GM18505 (cell line): ENCODE measurements at regions not wholly inside any gene's neighbourhood (a gene's known extent, or its start where the extent isn't known, plus 50 kb on each side); places are given as distances from the start of the nearest gene placed in this dataset.

Experiments
- ATAC-seq: cut with Tn5 transposase; IDR thresholded peaks from one replicate; pipeline ENCODE4 v1.9.1; 2021; ENCODE audit not compliant: unreplicated experiment
- POLR2A ChIP-seq: IDR thresholded peaks from 4 replicates; pipeline ENCODE4 v1.6.1; 2011; ENCODE audit warnings: borderline replicate concordance; ENCODE audit not compliant: insufficient read depth, insufficient read length; ENCODE audit errors: extremely low read depth

GRCh38 chr3:87088430-87088992 lies 97.6 kb upstream of the VGLL3 start:
- peak; percentile 17 for ATAC-seq

GRCh38 chr3:87084868-87085267 lies 93.9 kb upstream of the VGLL3 start:
- TF ChIP-seq POLR2A = no peak

More at GRCh38 chr3:87088430-87088992, 97.6 kb upstream of the VGLL3 start:
- TF ChIP-seq POLR2A = no peak

GRCh38 chr3:87082796-87083440 lies 92.0 kb upstream of the VGLL3 start:
- ATAC-seq = peak; percentile 83
- TF ChIP-seq POLR2A = no peak

More at GRCh38 chr3:87084868-87085267, 93.9 kb upstream of the VGLL3 start:
- ATAC-seq = no peak

DNA sequence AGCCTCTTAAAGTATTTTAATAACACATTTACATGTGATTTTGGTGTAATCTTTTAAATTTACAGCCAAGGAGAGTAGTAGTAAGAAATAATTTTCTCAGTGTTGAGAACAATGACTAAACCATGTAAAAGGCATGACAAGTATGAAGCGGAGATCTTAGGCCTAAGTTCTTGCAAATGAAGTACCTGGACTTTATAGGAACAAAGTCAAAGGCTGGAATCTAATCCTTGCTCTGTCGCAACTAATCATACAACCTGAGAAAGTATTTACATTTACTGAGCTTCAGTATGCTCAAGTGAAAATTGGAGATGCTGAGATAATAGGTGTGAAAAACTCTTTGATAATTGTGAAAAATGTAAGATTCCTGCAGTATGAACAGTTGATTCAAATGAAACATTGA lies 86.4 kb upstream of the VGLL3 start:
- no peak for TF ChIP-seq POLR2A
- no peak for ATAC-seq

GRCh38 chr3:87076946-87077345 lies 86.0 kb upstream of the VGLL3 start:
- no peak for ATAC-seq
- TF ChIP-seq POLR2A = no peak

- no peak for ATAC-seq
- no peak for TF ChIP-seq POLR2A
Observed at GRCh38 chr3:87073496-87074145, 82.7 kb upstream of the VGLL3 start.

GRCh38 chr3:87072446-87072845 lies 81.5 kb upstream of the VGLL3 start:
- TF ChIP-seq POLR2A = no peak
- ATAC-seq = no peak

GRCh38 chr3:87069971-87070370 lies 79.0 kb upstream of the VGLL3 start:
- ATAC-seq = no peak
- no peak for TF ChIP-seq POLR2A

DNA sequence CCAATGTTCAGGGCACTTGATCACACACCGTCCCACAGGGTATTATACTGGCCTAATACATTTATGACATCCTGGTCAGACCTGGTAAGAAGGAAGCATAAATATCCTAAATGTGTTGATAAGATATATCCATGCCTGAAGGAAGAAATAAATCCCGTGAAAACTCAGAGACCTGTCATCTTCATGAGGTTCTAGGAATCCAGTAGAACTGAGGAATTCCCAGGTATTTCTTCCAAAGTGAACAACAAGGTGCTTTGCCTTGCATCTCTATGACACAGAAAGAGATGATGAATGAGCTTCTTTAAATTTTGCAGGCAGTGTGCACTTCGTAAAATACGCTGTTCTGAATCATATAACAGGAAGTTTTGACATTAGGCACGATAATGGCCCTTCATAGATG lies 78.1 kb upstream of the VGLL3 start:
- no peak for ATAC-seq
- TF ChIP-seq POLR2A = no peak

- TF ChIP-seq POLR2A = no peak
- ATAC-seq = no peak
Observed at GRCh38 chr3:87062685-87063084, 71.7 kb upstream of the VGLL3 start.

- ATAC-seq = no peak
Observed at GRCh38 chr3:87057474-87057873, 66.5 kb upstream of the VGLL3 start.

GRCh38 chr3:87053553-87053952 lies 62.6 kb upstream of the VGLL3 start:
- ATAC-seq = no peak

More at GRCh38 chr3:87057474-87057873, 66.5 kb upstream of the VGLL3 start:
- TF ChIP-seq POLR2A = no peak

DNA sequence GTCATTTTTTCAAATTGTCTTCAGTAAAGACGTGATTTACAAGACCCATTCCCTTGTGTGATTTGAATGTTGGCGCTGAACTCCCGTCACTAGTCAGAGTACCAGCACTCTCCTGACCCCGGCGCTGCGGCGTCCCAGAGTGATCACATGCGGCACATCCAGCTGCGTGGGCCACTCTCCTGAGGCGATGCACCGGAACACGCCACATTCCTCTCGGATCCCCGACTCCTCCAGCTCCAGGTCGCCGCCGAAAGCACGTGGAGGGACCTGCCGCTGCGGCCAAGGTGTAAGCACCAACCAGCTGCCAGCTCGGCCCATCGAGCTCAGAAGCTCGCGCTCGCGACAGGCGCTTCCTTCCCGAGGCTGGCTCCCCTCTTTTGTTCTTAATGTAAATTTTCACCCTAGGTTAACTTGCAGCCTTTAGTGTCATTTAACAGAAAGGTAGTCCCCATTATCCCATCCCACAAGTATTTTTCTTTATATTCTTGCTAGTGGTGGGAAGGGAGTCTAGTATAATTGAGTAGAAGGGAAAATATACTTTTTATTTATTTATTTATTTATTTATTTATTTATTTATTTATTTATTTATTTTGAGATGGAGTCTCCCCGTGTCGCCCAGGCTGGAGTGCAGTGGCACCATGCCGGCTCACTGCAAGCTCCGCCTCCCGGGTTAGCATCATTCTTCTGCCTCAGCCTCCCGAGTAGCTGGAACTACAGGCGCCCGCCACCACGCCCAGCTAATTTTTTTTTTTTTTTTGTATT lies 61.7 kb upstream of the VGLL3 start:
- ATAC-seq = no peak

More at GRCh38 chr3:87053553-87053952, 62.6 kb upstream of the VGLL3 start:
- TF ChIP-seq POLR2A = no peak

DNA sequence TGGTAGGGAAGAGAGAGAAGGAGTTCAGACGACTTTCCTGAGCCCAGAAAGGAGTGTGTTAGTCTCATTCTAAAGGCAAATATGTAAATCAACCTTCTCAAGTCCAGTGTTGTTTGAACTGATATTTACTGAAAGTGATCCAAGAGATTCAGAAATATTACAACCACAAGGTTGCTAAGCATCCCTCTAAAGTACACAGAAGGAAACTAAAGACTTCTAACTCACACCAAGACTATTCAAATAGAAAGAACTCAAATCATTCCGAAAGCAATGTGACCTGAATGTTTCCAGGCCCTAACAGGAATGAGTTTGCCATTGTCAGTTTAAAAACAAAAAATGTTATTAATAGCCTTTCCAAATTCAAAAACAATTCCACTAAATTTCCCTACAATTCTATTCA lies 56.9 kb upstream of the VGLL3 start:
- no peak for TF ChIP-seq POLR2A
- ATAC-seq = no peak

More for the DNA sequence above, 61.7 kb upstream of the VGLL3 start:
- no peak for TF ChIP-seq POLR2A

DNA sequence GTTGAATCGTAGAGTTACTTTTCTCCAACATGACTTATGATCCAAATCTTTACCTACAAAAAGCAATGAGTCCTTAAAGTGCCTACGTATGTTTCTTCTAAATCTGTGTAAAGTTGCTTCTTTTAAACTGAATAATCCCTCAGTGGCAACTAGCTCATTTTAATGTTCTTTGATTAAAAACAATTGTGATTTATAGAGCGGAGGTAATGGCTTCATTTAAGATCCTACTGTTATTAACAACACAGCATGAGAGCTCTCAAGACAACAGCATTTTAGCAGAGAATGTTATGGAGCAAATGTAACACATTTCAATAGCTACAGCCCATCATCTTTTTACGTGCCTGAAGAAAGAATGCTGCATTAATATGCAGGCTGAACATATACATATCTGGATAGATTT lies 55.3 kb upstream of the VGLL3 start:
- no peak for ATAC-seq
- TF ChIP-seq POLR2A = no peak
